Gastrocnemius medialis (tissue), 4 donors: ENCODE measurements at regions not wholly inside any gene's neighbourhood (a gene's known extent, or its start where the extent isn't known, plus 50 kb on each side); places are given as distances from the start of the nearest gene placed in this dataset.

Experiments
- ATAC-seq, 2 donors: fragments of 150-250 bp; one replicate each; pipeline ENCODE4 v1.9.1; 2016
- DNase-seq, 2 donors: peaks; one replicate each; pipeline ENCODE4 v3.0.0-alpha.2; 2019
- H3K27ac ChIP-seq, 4 donors: fragments of 200-600 bp; sonication (generic); 1 replicate in 1 of 4; 2 replicates in 3 of 4; pipeline ENCODE4 v1.5.1; 2016 to 2018; ENCODE audit warnings: mild to moderate bottlenecking in 2 of 4, moderate library complexity in 1 of 4
- H3K27me3 ChIP-seq, 3 donors: fragments of 200-600 bp; sonication (generic) in 2 of 3; 1 replicate in 1 of 3; 2 replicates in 2 of 3; pipeline versions ENCODE4 v1.5.1 to v1.6.0; 2016 to 2019; ENCODE audit warnings: mild to moderate bottlenecking in 1 of 3, moderate library complexity in 1 of 3
- H3K36me3 ChIP-seq, 2 donors: fragments of 200-600 bp; sonication (generic) in 1 of 2; one replicate each; pipeline ENCODE4 v1.5.1; 2017 to 2018
- H3K4me1 ChIP-seq, 2 donors: fragments of 200-600 bp; sonication (generic) in 1 of 2; one replicate each; pipeline ENCODE4 v1.5.1; 2016 to 2017; ENCODE audit warnings: mild to moderate bottlenecking in 2 of 2
- H3K4me3 ChIP-seq, 4 donors: fragments of 200-600 bp; sonication (generic) in 3 of 4; 1 replicate in 1 of 4; 2 replicates in 3 of 4; pipeline ENCODE4 v1.5.1; 2016 to 2019; ENCODE audit warnings: mild to moderate bottlenecking in 2 of 4
- H3K9me3 ChIP-seq, 3 donors: fragments of 200-600 bp; sonication (generic) in 2 of 3; 1 replicate in 1 of 3; 2 replicates in 2 of 3; pipeline ENCODE4 v1.5.1; 2016 to 2019
- CTCF ChIP-seq, 5 experiments: fragments of 450-650 bp in 3 of 5; fragments of 200-600 bp in 2 of 5; sonication (generic) in 2 of 5; IDR thresholded peaks in 4 of 5; conservative IDR thresholded peaks in 1 of 5; 1 replicate in 4 of 5; 2 replicates in 1 of 5; pipeline ENCODE4 v1.5.1; 2016 to 2019; ENCODE audit warnings: antibody characterized with exemption in 5 of 5, mild to moderate bottlenecking in 3 of 5, moderate library complexity in 3 of 5
- POLR2A ChIP-seq, 2 donors: fragments of 450-650 bp; IDR thresholded peaks; one replicate each; pipeline ENCODE4 v1.6.1; 2017; ENCODE audit warnings: antibody characterized with exemption in 2 of 2, mild to moderate bottlenecking in 2 of 2, moderate library complexity in 2 of 2
- in situ Hi-C, 4 donors: fragments of 200-750 bp; cut with MboI; loops; one replicate each; pipeline versions ENCODE4 v1.15.0 to v1.8.0; 2017; ENCODE audit warnings: low sequenced_read_pairs in 4 of 4
- intact Hi-C: fragments of 100-400 bp; cut with DNase I; formaldehyde crosslinking; loops from one replicate; pipeline ENCODE4 v1.15.1; 2023; ENCODE audit warnings: low total_unique reads

DNA sequence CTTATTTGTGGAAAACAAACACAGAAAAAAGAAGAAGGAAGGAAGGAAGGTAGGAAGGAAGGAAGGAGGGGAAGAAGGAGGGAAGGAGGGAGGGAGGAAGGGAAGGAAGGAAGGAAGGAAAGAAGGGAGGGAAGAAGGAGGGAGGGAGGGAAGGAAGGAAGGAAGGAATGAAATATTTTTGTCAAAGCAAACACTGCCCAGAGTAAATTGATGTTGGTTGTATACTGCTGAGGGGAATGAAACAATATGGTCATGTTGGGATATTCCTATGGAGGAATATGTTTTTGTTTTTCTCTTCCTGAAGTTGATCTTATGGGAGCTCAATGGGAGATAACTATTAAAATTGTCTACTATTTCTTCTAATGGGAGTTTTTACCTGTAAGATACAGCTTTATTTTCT is 717.5 kb upstream of the LRFN5 start:
- no peaks in the 10 kb centered on the region for H3K9me3 ChIP-seq
- ATAC-seq (no peak), DNase-seq (no peak)
- TF ChIP-seq CTCF (IDR thresholded peaks at IDR 0.05 in 4 of 5, conservative IDR thresholded peaks at IDR 0.05 in 1 of 5) (no peak), POLR2A (IDR thresholded peaks at IDR 0.05) (no peak)
- in situ Hi-C loops, result no loop called here
- no peaks in the 10 kb centered on the region for H3K27me3 ChIP-seq
- no peak overlapping the region for H3K4me3 ChIP-seq
- no peaks in the 10 kb centered on the region for H3K4me1 ChIP-seq
- intact Hi-C loops, result no loop called here
- H3K36me3 ChIP-seq, result no peaks in the 10 kb centered on the region
- no peak overlapping the region for H3K27ac ChIP-seq

DNA sequence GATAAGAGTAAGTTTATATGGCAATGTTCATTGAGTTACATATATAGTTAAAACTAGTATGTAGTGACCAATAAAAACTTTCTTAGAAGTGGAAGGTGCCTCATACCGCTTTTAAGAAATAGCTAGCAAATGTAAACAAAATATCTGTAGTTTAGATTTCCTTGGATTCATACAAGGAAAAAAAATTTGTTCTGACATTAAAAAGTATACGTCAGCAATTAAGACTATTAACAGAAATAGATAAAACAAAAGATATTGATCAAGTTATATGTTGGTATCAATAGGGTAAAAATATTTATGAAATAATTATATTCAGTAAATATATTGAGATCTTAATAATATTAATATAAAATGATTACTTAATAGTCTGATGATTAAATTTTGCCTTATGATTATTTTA is 718.8 kb upstream of the LRFN5 start:
- TF ChIP-seq POLR2A (IDR thresholded peaks at IDR 0.05) (no peak), CTCF (IDR thresholded peaks at IDR 0.05 in 4 of 5, conservative IDR thresholded peaks at IDR 0.05 in 1 of 5) (no peak)
- H3K27ac ChIP-seq, result no peak overlapping the region
- H3K9me3 ChIP-seq, result no peaks in the 10 kb centered on the region
- intact Hi-C loops (no loop called here), in situ Hi-C loops (no loop called here)
- H3K4me3 ChIP-seq, result no peak overlapping the region
- H3K27me3 ChIP-seq, result no peaks in the 10 kb centered on the region
- no peaks in the 10 kb centered on the region for H3K36me3 ChIP-seq
- no peaks in the 10 kb centered on the region for H3K4me1 ChIP-seq
- DNase-seq (no peak), ATAC-seq (no peak)

- intact Hi-C loops, result no loop called here
- H3K9me3 ChIP-seq, result no peaks in the 10 kb centered on the region
- no peak overlapping the region for H3K4me3 ChIP-seq
- ATAC-seq, result no peak
- in situ Hi-C loops, result no loop called here
- H3K27ac ChIP-seq, result no peak overlapping the region
- TF ChIP-seq POLR2A (IDR thresholded peaks at IDR 0.05) (no peak), CTCF (IDR thresholded peaks at IDR 0.05 in 4 of 5, conservative IDR thresholded peaks at IDR 0.05 in 1 of 5) (no peak)
- H3K27me3 ChIP-seq, result no peaks in the 10 kb centered on the region
- no peaks in the 10 kb centered on the region for H3K4me1 ChIP-seq
- H3K36me3 ChIP-seq, result no peaks in the 10 kb centered on the region
- DNase-seq, result no peak
Observed at GRCh38 chr14:40870252-40870651, 736.4 kb upstream of the LRFN5 start.

- ATAC-seq (no peak), DNase-seq (no peak)
- no peak overlapping the region for H3K4me3 ChIP-seq
- no peaks in the 10 kb centered on the region for H3K36me3 ChIP-seq
- no peak overlapping the region for H3K27ac ChIP-seq
- no peaks in the 10 kb centered on the region for H3K9me3 ChIP-seq
- no peaks in the 10 kb centered on the region for H3K4me1 ChIP-seq
- intact Hi-C loops, result no loop called here
- TF ChIP-seq CTCF (IDR thresholded peaks at IDR 0.05 in 4 of 5, conservative IDR thresholded peaks at IDR 0.05 in 1 of 5) (no peak), POLR2A (IDR thresholded peaks at IDR 0.05) (no peak)
- no peaks in the 10 kb centered on the region for H3K27me3 ChIP-seq
- in situ Hi-C loops, result no loop called here
Observed at GRCh38 chr14:40859055-40859454, 747.6 kb upstream of the LRFN5 start.

- ATAC-seq (no peak), DNase-seq (no peak)
- in situ Hi-C loops, result no loop called here
- Histone ChIP-seq H3K9me3 (no peaks in the 10 kb centered on the region), H3K4me1 (no peaks in the 10 kb centered on the region), H3K4me3 (no peak overlapping the region), H3K27ac (no peak overlapping the region), H3K27me3 (no peaks in the 10 kb centered on the region), H3K36me3 (no peaks in the 10 kb centered on the region)
- intact Hi-C loops, result no loop called here
- TF ChIP-seq POLR2A (IDR thresholded peaks at IDR 0.05), result no peak
- TF ChIP-seq CTCF (IDR thresholded peaks at IDR 0.05 in 4 of 5, conservative IDR thresholded peaks at IDR 0.05 in 1 of 5), result no peak
Observed at GRCh38 chr14:40855343-40855742, 751.3 kb upstream of the LRFN5 start.
